IMR-90 (cell line): ENCODE measurements at regions not wholly inside any gene's neighbourhood (a gene's known extent, or its start where the extent isn't known, plus 50 kb on each side); places are given as distances from the start of the nearest gene placed in this dataset.

ENCODE experiments used
- ATAC-seq: fragments of 200-7000 bp; cut with Tn5 transposase; 2 replicates; pipeline ENCODE4 v1.9.1; 2020; ENCODE audit warnings: low read depth, mild to moderate bottlenecking, moderate library complexity
- BruUV-seq: library from RNA; stranded (reverse); fragments of 400-500 nt; replicated peaks from 2 replicates; lab custom pipeline; 2021; lab: Mats Ljungman, UMichigan
- CTCF ChIA-PET: fragments of 300-600 bp; formaldehyde crosslinking; extraction: SDS; loops from one replicate; lab custom pipeline; 2021; ENCODE audit warnings: antibody characterized with exemption; lab: Yijun Ruan, JAX
- POLR2A ChIA-PET: fragments of 300-600 bp; sonication (Branson Sonifier 250); formaldehyde crosslinking; loops from one replicate; lab custom pipeline; 2022; ENCODE audit warnings: antibody characterized with exemption; ENCODE audit not compliant: unreplicated experiment; lab: Charles Lee
- DNase-seq: peaks from one replicate; pipeline ENCODE4 v3.0.0; 2013
- H2AFZ ChIP-seq: replicated peaks from 2 replicates; pipeline ENCODE3; 2013; ENCODE audit warnings: low read length, mild to moderate bottlenecking; ENCODE audit not compliant: poor library complexity
- H2AK5ac ChIP-seq: 2 replicates; pipeline ENCODE4 v1.6.1; 2013; ENCODE audit warnings: low read depth, low read length, inconsistent platforms
- H2AK9ac ChIP-seq: replicated peaks from 2 replicates; pipeline ENCODE3; 2013; ENCODE audit warnings: mild to moderate bottlenecking, low read depth, low read length, moderate library complexity; ENCODE audit not compliant: poor library complexity
- H2BK120ac ChIP-seq: 2 replicates; pipeline ENCODE4 v1.6.1; 2013; ENCODE audit warnings: low read depth, low read length, inconsistent platforms
- H2BK15ac ChIP-seq: 3 replicates; pipeline ENCODE4 v1.6.1; 2013; ENCODE audit warnings: low read depth, low read length, inconsistent platforms
- H2BK20ac ChIP-seq: 2 replicates; pipeline ENCODE4 v1.6.1; 2013; ENCODE audit warnings: low read depth, mild to moderate bottlenecking, inconsistent platforms, low read length, moderate library complexity
- H2BK5ac ChIP-seq: 2 replicates; pipeline ENCODE4 v1.6.1; 2013; ENCODE audit warnings: mild to moderate bottlenecking, low read depth, low read length, inconsistent platforms; ENCODE audit not compliant: poor library complexity, severe bottlenecking
- H3K14ac ChIP-seq: replicated peaks from 2 replicates; pipeline ENCODE4 v1.6.1; 2013; ENCODE audit warnings: low read depth, low read length, inconsistent platforms
- H3K18ac ChIP-seq: 2 replicates; pipeline ENCODE4 v1.6.1; 2013; ENCODE audit warnings: low read depth, low read length, control low read depth
- H3K23ac ChIP-seq: 2 replicates; pipeline ENCODE4 v1.6.1; 2013; ENCODE audit warnings: low read depth, low read length, inconsistent platforms
- H3K27ac ChIP-seq: 2 replicates; pipeline ENCODE4 v1.5.1; 2013; ENCODE audit warnings: mild to moderate bottlenecking, control low read depth, low read length; ENCODE audit not compliant: insufficient read depth
- H3K27me3 ChIP-seq: 2 replicates; pipeline ENCODE4 v1.6.1; 2013; ENCODE audit warnings: low read length; ENCODE audit not compliant: control insufficient read depth, insufficient read depth
- H3K36me3 ChIP-seq: 2 replicates; pipeline ENCODE4 v1.6.1; 2013; ENCODE audit warnings: low read length, mixed read lengths; ENCODE audit not compliant: control insufficient read depth, insufficient read depth
- H3K4ac ChIP-seq: 2 replicates; pipeline ENCODE4 v1.6.1; 2013; ENCODE audit warnings: low read depth, low read length, inconsistent platforms
- H3K4me1 ChIP-seq: 2 replicates; pipeline ENCODE4 v1.6.1; 2013; ENCODE audit warnings: low read length, mixed read lengths; ENCODE audit not compliant: control insufficient read depth, insufficient read depth
- H3K4me2 ChIP-seq: 2 replicates; pipeline ENCODE4 v1.6.1; 2013; ENCODE audit warnings: low read depth, mild to moderate bottlenecking, control low read depth, low read length, moderate library complexity
- H3K4me3 ChIP-seq: 2 replicates; pipeline ENCODE4 v1.5.1; 2013; ENCODE audit warnings: low read depth, mild to moderate bottlenecking, control low read depth, low read length, moderate library complexity; ENCODE audit not compliant: insufficient read depth
- H3K56ac ChIP-seq: 2 replicates; pipeline ENCODE4 v1.6.1; 2013; ENCODE audit warnings: low read length, inconsistent platforms; ENCODE audit not compliant: insufficient read depth; ENCODE audit errors: extremely low read depth
- H3K79me1 ChIP-seq, 2 experiments: 2 replicates each; pipeline ENCODE4 v1.6.1; 2013; ENCODE audit warnings: low read length in 2 of 2, inconsistent platforms in 1 of 2, low read depth in 1 of 2
- H3K9ac ChIP-seq: 2 replicates; pipeline ENCODE4 v1.6.1; 2013; ENCODE audit warnings: low read depth, low read length, control low read depth
- H3K9me1 ChIP-seq: 2 replicates; pipeline ENCODE4 v1.6.1; 2013; ENCODE audit warnings: low read length, inconsistent platforms; ENCODE audit not compliant: insufficient read depth
- H3K9me3 ChIP-seq: 2 replicates; pipeline ENCODE4 v1.6.1; 2013; ENCODE audit warnings: low read length; ENCODE audit not compliant: control insufficient read depth, insufficient read depth
- H4K20me1 ChIP-seq: 2 replicates; pipeline ENCODE4 v1.6.1; 2013; ENCODE audit warnings: low read length, inconsistent platforms; ENCODE audit not compliant: insufficient read depth
- H4K5ac ChIP-seq: 2 replicates; pipeline ENCODE4 v1.6.1; 2013; ENCODE audit warnings: mild to moderate bottlenecking, low read depth, low read length, control low read depth
- H4K8ac ChIP-seq, 2 experiments: 2 replicates each; pipeline ENCODE4 v1.6.1; 2013; ENCODE audit warnings: low read depth in 2 of 2, low read length in 2 of 2, control low read depth in 1 of 2, inconsistent platforms in 1 of 2
- H4K91ac ChIP-seq: 2 replicates; pipeline ENCODE4 v1.6.1; 2013; ENCODE audit warnings: low read depth, low read length, inconsistent platforms; ENCODE audit not compliant: insufficient read depth
- BHLHE40 ChIP-seq: fragments of 150-350 bp; IDR thresholded peaks from 2 replicates; pipeline ENCODE4 v1.6.1; 2016; ENCODE audit warnings: mild to moderate bottlenecking, low read depth, low read length
- CEBPB ChIP-seq: IDR thresholded peaks from 2 replicates; pipeline ENCODE4 v1.6.1; 2012; ENCODE audit warnings: low read depth, low read length, improper control_type of control experiment
- CHD1 ChIP-seq: IDR thresholded peaks from 2 replicates; pipeline ENCODE4 v1.6.1; 2012; ENCODE audit warnings: low read depth, low read length, improper control_type of control experiment
- CTCF ChIP-seq: conservative IDR thresholded peaks from 2 replicates; pipeline ENCODE4 v1.5.1; 2012; ENCODE audit warnings: mild to moderate bottlenecking, low read depth, low read length, improper control_type of control experiment
- FOS ChIP-seq: fragments of 150-350 bp; IDR thresholded peaks from 2 replicates; pipeline ENCODE4 v1.6.1; 2016; ENCODE audit warnings: low read depth, low read length
- MAFK ChIP-seq: IDR thresholded peaks from 2 replicates; pipeline ENCODE4 v1.6.1; 2012; ENCODE audit warnings: low read depth, low read length, improper control_type of control experiment
- MAZ ChIP-seq: IDR thresholded peaks from 2 replicates; pipeline ENCODE4 v1.6.1; 2012; ENCODE audit warnings: low read depth, mild to moderate bottlenecking, low read length, improper control_type of control experiment, moderate library complexity, borderline replicate concordance
- MXI1 ChIP-seq: IDR thresholded peaks from 2 replicates; pipeline ENCODE4 v1.6.1; 2012; ENCODE audit warnings: low read depth, mild to moderate bottlenecking, low read length, moderate library complexity, borderline replicate concordance
- NFE2L2 ChIP-seq: fragments of 150-350 bp; IDR thresholded peaks from 2 replicates; pipeline ENCODE4 v1.6.1; 2016; ENCODE audit warnings: low read depth, mild to moderate bottlenecking, low read length
- POLR2A ChIP-seq: IDR thresholded peaks from 2 replicates; pipeline ENCODE4 v1.6.1; 2012; ENCODE audit warnings: mild to moderate bottlenecking, low read depth, low read length
- RAD21 ChIP-seq: IDR thresholded peaks from 2 replicates; pipeline ENCODE4 v1.6.1; 2012; ENCODE audit warnings: low read length, improper control_type of control experiment
- SMC3 ChIP-seq: fragments of 150-350 bp; IDR thresholded peaks from 2 replicates; pipeline ENCODE4 v1.6.1; 2016; ENCODE audit warnings: low read depth, mild to moderate bottlenecking, antibody characterized with exemption, low read length, moderate library complexity
- WGBS, 2 experiments: methylation state at CpG; one replicate each; pipeline versions ENCODE4 v1.1.5 to v1.1.7; 2013; ENCODE audit warnings: missing lambda C conversion rate in 2 of 2; ENCODE audit not compliant: insufficient read length in 1 of 2; ENCODE audit errors: extremely low coverage in 2 of 2; 5-methylcytosine and 5-hydroxymethylcytosine counted together
- dilution Hi-C: fragments of 300-500 bp; cut with HindIII; formaldehyde crosslinking; loops from one replicate; pipeline ENCODE4 v1.14.3; 2018; ENCODE audit warnings: low sequenced_read_pairs; ENCODE audit not compliant: unreplicated experiment
- in situ Hi-C: fragments of 300-500 bp; cut with MboI; formaldehyde crosslinking; loops from 3 replicates; pipeline ENCODE4 v1.14.3; 2019; ENCODE audit warnings: low sequenced_read_pairs, inconsistent platforms, mixed read lengths
- intact Hi-C: fragments of 100-400 bp; cut with micrococcal nuclease; formaldehyde crosslinking; loops from 2 replicates; pipeline ENCODE4 v1.10.0; 2022

GRCh38 chr7:88402529-88402928, 95.8 kb upstream of the STEAP4 start:
- no peak for TF ChIP-seq POLR2A
- TF ChIP-seq FOS, result no peak
- no peak for TF ChIP-seq MAFK
- TF ChIP-seq CHD1, result no peak
- TF ChIP-seq RAD21, result no peak
- no peak for TF ChIP-seq CTCF
- no peak for TF ChIP-seq CEBPB
- no peak for TF ChIP-seq SMC3
- TF ChIP-seq NFE2L2, result no peak
- no peak for TF ChIP-seq BHLHE40
- TF ChIP-seq MAZ, result no peak
- TF ChIP-seq MXI1, result no peak
- ChIA-PET CTCF (no interaction called here), POLR2A (no interaction called here)
- dilution Hi-C loops (no loop called here), in situ Hi-C loops (no loop called here), intact Hi-C loops (no loop called here)
- Histone ChIP-seq H3K9ac (no peak overlapping the region), H3K9me3 (no peaks in the 10 kb centered on the region), H2AK9ac (no peak overlapping the region), H3K18ac (no peak overlapping the region), H3K36me3 (no peaks in the 10 kb centered on the region), H3K4me3 (no peak overlapping the region), H2BK15ac (no peak overlapping the region), H2BK5ac (no peak overlapping the region), H3K23ac (no peak overlapping the region), H2AFZ (no peak overlapping the region), H3K27ac (no peak overlapping the region), H3K4me2 (no peak overlapping the region), H3K4ac (no peak overlapping the region), H4K8ac (no peak overlapping the region), H3K27me3 (no peaks in the 10 kb centered on the region), H4K91ac (no peak overlapping the region), H3K56ac (no peak overlapping the region), H2BK20ac (no peak overlapping the region), H3K79me1 (no peaks in the 10 kb centered on the region), H3K14ac (no peak overlapping the region), H4K20me1 (no peaks in the 10 kb centered on the region), H3K9me1 (no peaks in the 10 kb centered on the region), H2BK120ac (no peak overlapping the region), H2AK5ac (no peak overlapping the region), H4K5ac (no peak overlapping the region), H3K4me1 (no peaks in the 10 kb centered on the region)
- ATAC-seq (no peak), DNase-seq (no peak)
- WGBS, 2 experiments, result no CpG with 5 or more reads among the region's 5 CpGs
- no TSS peak for BruUV-seq
